ENCODE measurements at regions not wholly inside any gene's neighbourhood (a gene's known extent, or its start where the extent isn't known, plus 50 kb on each side); places are given as distances from the start of the nearest gene placed in this dataset.

DNA sequence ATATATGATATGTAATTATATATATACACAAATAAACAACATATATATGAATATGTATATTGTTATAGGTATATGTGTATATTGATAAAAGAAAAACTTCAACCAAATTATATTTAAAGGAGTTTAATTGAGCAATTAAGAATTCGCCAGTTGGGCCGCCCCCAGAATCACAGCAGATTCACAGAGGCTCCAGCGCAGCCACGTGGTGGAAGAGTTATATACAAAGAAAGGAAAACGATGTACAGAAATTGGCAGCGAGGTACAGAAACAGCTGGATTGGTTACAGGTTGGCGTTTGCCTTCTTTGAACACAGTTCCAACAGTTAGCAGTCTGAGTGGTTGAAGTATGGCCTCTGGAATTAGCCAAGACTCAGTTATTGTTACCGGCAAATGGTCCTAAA, 137.3 kb upstream of the SLC24A5 start:
- no peak overlapping the region for H3K4me3 ChIP-seq (ENCODE audit: low read depth, low read length)
- no peak for DNase-seq (ENCODE audit: low read depth)
- TF ChIP-seq, protein P1, sequence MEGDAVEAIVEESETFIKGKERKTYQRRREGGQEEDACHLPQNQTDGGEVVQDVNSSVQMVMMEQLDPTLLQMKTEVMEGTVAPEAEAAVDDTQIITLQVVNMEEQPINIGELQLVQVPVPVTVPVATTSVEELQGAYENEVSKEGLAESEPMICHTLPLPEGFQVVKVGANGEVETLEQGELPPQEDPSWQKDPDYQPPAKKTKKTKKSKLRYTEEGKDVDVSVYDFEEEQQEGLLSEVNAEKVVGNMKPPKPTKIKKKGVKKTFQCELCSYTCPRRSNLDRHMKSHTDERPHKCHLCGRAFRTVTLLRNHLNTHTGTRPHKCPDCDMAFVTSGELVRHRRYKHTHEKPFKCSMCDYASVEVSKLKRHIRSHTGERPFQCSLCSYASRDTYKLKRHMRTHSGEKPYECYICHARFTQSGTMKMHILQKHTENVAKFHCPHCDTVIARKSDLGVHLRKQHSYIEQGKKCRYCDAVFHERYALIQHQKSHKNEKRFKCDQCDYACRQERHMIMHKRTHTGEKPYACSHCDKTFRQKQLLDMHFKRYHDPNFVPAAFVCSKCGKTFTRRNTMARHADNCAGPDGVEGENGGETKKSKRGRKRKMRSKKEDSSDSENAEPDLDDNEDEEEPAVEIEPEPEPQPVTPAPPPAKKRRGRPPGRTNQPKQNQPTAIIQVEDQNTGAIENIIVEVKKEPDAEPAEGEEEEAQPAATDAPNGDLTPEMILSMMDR (IDR thresholded peaks at IDR 0.05; ENCODE audit: insufficient read depth, low read length), result no peak

- DNase-seq (ENCODE audit: low read depth), result no peak
- TF ChIP-seq, protein P1 (IDR thresholded peaks at IDR 0.05; ENCODE audit: insufficient read depth, low read length), result no peak
- no peak overlapping the region for H3K4me3 ChIP-seq (ENCODE audit: low read depth, low read length)
Observed at GRCh38 chr15:47985568-47985967, 135.2 kb upstream of the SLC24A5 start.

- TF ChIP-seq, protein P1 (IDR thresholded peaks at IDR 0.05; ENCODE audit: insufficient read depth, low read length), result no peak
- H3K4me3 ChIP-seq (ENCODE audit: low read depth, low read length), result no peak overlapping the region
- DNase-seq (ENCODE audit: low read depth), result no peak
Observed at GRCh38 chr15:47987461-47987860, 133.3 kb upstream of the SLC24A5 start.

- TF ChIP-seq, protein P1 (IDR thresholded peaks at IDR 0.05; ENCODE audit: insufficient read depth, low read length), result peak; percentile 66
- peak; percentile 78 for DNase-seq (ENCODE audit: low read depth)
Observed at GRCh38 chr15:47987908-47988532, 132.8 kb upstream of the SLC24A5 start.

GRCh38 chr15:47988564-47988963, 132.2 kb upstream of the SLC24A5 start:
- H3K4me3 ChIP-seq (ENCODE audit: low read depth, low read length), result no peak overlapping the region
- DNase-seq (ENCODE audit: low read depth), result no peak
- TF ChIP-seq, protein P1 (IDR thresholded peaks at IDR 0.05; ENCODE audit: insufficient read depth, low read length), result no peak

More at GRCh38 chr15:47987908-47988532, 132.8 kb upstream of the SLC24A5 start:
- no peak overlapping the region for H3K4me3 ChIP-seq (ENCODE audit: low read depth, low read length)

DNA sequence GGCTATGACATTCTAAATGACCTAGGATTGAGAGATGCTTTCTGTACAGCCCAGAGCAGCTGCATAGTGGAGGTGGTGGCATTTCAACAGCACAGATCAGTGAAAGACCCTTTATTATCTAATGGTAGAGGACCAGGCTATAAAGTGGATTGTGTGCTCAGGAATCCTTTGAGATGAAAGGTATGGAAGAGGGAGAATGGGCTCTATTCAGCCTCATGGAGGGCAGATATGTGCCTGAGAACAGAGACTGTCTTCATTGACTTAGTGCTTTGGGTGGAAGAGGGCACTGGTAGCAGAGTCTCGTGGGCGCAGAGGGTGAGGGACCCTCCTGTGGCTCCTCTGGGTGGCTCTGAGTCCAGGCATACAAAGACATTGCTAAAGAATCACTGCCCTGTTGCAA, 130.0 kb upstream of the SLC24A5 start:
- DNase-seq (ENCODE audit: low read depth), result no peak
- H3K4me3 ChIP-seq (ENCODE audit: low read depth, low read length), result no peak overlapping the region
- TF ChIP-seq, protein P1 (IDR thresholded peaks at IDR 0.05; ENCODE audit: insufficient read depth, low read length), result no peak

DNA sequence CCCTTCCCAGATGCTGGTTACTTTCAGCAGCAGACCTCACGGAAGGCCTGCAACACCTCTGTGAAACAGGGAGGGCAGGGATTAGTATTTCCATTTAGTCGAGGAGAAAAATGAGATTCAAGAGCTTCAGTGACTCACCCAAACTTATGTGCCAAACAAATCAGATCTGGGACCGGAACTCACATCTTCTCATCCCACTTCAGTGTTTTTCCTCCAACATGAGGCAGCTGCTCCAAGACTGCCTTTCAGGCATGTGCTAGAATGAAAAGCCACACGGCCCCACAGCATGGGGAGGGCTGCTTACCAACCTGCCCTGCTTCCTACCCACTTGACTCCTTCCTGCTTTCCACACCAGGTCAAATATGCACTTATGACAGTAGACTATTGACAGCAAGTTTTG, 129.4 kb upstream of the SLC24A5 start:
- TF ChIP-seq, protein P1 (IDR thresholded peaks at IDR 0.05; ENCODE audit: insufficient read depth, low read length), result no peak
- peak; percentile 33 for DNase-seq (ENCODE audit: low read depth)

More for the DNA sequence above, 129.4 kb upstream of the SLC24A5 start:
- no peak overlapping the region for H3K4me3 ChIP-seq (ENCODE audit: low read depth, low read length)
